Limb (tissue), 2 donors: ENCODE measurements at regions not wholly inside any gene's neighbourhood (a gene's known extent, or its start where the extent isn't known, plus 50 kb on each side); places are given as distances from the start of the nearest gene placed in this dataset.
"Not testable (repeated sequence)": the region's sequence is repeated elsewhere in the genome, so short reads cannot be mapped to it uniquely, and the experiment has no call there.

Source experiments
- DNase-seq, 2 donors: peaks; one replicate each; pipeline ENCODE4 v3.0.0-alpha.2; 2016; ENCODE audit errors: extremely low spot score in 2 of 2

DNA sequence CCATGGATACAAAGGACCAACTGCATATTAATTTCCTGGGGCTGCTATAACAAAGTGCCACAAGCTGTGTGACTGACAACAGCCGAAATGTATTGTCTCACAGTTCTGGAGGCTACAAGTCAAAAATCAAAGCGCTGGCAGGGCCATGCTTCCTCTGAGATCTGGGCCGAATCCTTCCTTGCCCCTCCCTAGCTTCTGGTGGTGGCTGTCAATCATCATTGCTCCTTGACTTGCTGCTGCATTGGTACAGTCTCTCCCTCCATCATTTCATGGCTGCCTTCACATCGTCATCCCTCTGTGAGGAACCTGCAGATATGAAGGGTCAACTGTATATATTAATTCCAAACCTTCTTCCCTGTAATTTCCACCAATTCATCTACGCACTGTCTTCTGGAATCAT, 118.3 kb downstream of the EXOC5 start:
- no peak for DNase-seq

DNA sequence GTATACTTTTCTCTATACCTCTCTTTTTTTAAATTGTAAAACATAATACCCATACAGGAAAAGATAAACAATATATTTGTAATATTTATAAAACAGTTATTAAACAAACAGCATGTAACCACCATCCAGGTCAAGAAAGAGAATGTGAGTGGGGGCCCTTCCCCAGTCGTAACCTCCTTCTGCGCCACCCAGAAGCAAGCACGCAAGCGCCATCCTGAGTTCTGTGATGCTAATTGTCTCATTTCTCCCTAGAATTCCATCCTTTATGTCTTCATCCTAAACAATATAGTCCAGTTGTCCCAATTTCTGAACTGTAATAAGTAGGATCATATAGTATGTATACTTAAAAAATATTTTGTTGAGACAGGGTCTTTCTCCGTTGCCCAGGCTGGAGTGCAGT, 129.5 kb downstream of the EXOC5 start:
- DNase-seq = no peak

- peak; percentile 42 to 53 for DNase-seq
These were observed 131.9 kb downstream of the EXOC5 start for GRCh38 chr14:57136669-57137328.

- not testable (repeated sequence) for DNase-seq
These were observed 140.9 kb downstream of the EXOC5 start for GRCh38 chr14:57127809-57128208.

- DNase-seq = no peak
These were observed 146.6 kb downstream of the EXOC5 start for GRCh38 chr14:57122129-57122528.

DNA sequence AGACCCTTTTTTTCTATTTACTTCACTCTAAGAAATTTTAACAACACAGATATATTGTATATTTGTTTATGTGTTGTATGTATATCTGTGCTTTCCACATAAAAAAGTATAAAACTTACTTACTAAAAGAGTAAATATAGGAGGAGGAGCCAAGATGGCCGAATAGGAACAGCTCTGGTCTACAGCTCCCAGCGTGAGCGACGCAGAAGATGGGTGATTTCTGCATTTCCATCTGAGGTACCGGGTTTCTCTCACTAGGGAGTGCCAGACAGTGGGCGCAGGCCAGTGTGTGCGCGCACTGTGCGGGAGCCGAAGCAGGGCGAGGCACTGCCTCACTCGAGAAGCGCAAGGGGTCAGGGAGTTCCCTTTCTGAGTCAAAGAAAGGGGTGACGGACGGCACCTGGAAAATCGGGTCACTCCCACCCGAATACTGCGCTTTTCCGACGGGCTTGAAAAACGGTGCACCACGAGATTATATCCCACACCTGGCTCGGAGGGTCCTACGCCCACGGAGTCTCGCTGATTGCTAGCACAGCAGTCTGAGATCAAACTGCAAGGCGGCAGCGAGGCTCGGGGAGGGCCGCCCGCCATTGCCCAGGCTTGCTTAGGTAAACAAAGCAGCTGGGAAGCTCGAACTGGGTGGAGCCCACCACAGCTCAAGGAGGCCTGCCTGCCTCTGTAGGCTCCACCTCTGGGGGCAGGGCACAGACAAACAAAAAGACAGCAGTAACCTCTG, 156.5 kb downstream of the EXOC5 start:
- not testable (repeated sequence) for DNase-seq

- DNase-seq = not testable (repeated sequence)
These were observed 158.3 kb downstream of the EXOC5 start for GRCh38 chr14:57110411-57110810.

DNA sequence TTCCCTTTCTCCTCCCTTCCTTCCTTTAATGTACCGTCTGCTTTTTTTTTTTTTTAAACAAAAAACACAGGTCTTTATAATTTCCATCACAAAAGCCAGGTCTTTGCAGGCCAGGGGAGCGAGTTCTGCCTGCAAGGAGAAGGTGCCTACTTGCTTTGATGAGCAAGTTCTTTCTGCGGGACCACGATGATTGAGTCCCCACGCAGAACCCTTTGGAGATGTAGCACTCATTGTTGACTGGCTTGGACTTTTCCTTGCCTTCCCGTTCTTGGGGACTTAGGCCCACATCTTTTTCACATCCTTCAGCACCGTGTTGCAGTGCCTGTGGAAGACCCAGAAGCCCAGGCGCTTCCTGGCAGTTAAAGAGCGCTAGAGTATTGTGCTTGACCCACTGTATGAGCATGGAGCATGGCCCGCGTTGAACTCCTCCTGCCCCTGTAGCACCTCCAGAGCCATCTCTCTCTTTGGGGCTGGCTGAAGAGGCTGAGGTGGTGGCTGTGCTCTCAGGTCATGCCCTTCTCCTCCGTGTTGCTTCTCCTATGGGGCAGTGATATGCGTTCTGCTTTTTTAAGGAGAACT, 177.6 kb downstream of the EXOC5 start:
- DNase-seq = no peak

- no peak for DNase-seq
These were observed 178.8 kb downstream of the EXOC5 start for GRCh38 chr14:57089901-57090300.

DNA sequence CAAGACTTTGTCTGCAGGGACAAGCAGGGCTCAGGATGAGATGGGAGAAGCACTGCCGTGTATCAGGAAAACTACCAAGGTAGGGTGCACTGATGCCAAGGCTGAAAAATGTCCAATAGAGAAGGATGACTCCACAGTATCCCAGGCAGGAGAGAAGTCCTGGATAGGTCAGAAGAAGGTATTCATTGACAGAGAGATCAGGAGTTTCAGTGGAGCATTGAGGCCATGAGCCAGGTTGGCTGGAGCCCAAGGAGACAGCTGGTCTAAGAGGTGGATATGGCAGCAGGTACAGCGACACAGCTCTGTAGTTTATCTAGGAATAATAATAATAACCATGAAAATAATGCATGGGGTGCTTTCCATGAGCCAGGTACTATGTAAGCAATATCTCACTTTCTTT, 180.9 kb downstream of the EXOC5 start:
- DNase-seq = no peak

DNA sequence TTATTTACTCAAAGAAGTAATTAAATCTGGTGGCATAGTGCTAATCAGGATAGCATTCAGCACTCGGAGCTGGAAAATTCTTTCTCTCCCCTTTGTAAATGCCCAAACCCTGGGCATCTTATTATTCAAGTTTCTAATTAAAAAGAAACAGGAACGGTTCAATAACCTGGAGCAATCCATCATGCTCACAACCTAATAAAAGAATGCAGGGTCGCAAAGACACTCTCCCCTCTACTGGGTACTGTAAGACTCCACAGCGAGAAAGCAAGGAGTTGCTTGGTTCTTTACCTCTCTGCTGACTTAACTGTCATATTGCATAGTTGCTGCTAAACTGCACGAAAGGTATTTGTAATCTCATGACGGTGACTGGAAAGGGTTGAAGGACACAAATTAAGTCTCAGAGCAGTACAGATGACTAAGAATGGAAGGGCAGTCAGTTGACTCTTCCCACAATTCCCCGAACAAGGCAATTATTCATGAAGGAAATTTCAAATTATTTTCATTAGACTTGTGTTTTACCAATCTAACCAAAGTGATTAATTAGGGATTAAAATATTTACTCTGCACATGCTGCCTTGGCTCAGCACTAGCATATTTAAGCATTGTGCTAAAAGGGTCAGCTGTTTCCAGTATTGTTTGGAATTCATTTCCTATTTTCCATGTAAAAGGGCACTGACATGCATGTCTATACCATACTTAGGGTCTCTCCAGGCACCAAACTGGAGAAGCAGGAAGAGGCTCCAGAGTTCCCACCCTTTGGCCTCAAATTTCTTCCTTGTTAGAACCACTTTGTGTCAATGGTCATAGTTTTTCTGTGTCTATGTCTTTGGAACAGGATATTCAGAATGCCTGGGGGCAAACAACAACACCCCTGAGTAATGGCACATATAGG, 182.2 kb downstream of the EXOC5 start:
- DNase-seq = no peak

DNA sequence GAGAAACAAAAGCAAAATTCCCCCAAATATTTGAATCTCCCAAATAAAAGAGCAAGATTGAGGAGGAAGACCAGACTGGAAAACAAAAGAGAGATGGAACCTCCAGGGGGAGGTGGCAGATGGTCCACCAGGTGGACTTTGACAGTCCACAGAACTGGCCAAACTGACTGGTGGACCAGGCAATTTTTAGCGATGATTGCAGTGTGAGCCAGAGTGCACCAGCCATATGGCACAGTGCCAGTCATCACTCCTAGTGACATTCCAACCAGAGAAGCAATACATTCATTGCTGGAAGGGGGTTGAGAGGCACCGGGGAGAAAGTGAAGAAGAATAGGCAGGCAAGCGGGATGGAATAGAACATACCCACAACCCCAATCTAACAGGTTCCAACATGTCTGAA, 182.9 kb downstream of the EXOC5 start:
- DNase-seq = no peak

- DNase-seq = no peak
These were observed 183.7 kb downstream of the EXOC5 start for GRCh38 chr14:57085043-57085442.

DNA sequence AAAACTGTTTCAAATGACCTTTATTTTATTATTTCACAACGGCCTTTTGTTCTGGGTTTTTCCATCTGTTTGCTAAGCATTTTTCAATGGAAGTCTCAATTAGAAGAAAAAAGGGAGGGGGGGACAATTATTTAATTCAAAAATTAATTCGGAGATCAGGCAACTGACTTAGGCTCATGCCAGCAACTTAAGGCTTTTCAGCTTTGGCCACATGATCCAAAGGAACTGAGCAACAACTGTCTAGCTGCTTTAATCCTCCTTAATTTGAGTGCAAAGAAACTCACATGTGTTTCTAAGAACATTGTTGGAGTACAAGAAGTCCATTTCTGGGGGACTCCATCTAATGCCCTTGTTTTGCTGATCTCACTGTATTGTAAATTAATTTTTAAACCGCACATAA, 188.0 kb downstream of the EXOC5 start:
- DNase-seq = no peak

- DNase-seq = no peak
These were observed 190.7 kb downstream of the EXOC5 start for GRCh38 chr14:57078054-57078453.

DNA sequence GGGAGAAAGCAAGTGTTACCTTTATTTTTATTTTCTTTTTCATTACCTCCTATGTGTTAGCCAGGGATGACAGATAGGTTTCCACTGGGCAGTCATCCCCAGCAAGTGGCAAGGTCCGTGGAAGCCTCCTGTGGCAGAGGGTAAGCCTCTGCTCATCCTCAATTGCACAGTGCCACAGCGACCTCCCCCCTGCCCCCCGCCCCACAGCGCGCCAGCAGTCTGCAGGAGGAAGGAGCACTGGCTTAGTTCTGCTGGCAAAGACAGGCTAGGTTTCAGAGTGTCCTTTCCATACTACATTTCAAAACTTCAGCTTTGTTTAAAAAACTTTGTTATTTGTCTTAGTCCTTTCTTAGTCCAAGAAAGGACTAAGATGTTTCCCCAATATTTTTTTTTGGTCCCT, 194.7 kb downstream of the EXOC5 start:
- DNase-seq = no peak

- no peak for DNase-seq
These were observed 197.1 kb downstream of the EXOC5 start for GRCh38 chr14:57071639-57072038.

DNA sequence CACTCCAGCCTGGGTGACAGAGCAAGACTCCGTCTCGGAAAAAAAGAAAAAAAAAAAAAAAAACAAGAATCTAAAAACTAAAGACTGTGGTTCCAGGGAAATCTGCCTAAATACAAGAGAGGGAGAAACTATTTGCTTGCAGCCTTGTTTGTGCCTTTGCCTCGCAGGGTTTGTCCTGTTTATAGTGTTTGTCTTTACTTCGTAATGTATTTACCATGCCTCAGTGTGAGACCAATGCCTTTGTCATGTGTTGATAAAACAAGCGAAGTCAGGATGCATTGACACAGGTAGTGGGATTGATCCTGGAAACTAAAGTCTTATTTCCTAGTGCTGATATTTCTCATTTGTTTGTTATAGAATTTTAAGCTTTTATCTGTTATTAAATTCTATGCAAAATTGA, 199.0 kb downstream of the EXOC5 start:
- no peak for DNase-seq

DNA sequence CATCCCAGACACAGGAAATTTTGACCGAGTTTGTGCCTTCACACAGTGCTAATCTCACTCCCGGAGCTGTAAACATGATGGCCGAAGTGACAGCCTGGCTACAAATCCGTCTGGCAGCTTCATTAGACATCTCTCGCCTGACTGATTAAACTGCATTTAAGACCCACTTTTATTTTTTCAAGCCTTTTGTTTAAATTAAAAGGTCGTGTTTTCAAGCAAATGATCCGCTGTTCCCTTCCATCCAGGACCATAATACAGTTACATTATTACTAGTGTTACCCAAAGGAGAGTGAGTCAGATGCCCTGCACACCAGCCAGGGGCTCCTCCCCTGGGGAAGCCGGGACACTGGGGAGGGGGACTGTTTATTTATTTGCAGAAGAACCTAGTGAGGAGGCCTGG, 200.2 kb downstream of the EXOC5 start:
- no peak for DNase-seq

DNA sequence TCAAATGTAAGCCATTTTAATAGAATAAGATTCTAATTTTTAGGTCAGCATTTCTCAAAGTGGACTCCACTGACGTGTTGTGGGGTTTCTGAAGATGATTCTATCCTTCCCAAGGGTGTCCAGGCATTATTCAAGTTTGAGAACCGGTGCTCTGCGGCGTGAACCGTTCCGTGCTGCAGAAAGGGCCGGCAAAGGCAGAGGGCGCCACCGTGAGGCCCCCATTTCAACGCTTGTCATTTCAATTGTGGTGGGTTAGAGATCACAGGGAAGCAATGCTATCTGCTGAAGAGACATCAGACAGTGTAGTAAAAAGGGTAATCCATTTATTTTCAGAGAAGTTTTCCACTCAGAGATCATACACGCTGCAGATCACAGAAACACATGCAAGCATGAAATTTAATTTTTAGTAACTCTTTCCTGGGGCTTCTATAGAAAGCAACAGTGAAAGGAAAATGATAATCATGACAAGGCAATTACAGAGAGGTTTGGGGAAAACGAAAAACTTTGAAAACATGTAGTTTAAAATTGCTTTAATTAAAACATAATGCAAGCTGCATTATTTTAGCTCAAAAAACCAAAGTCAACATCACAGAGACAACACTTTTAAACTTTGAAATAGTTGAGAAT, 201.7 kb downstream of the EXOC5 start:
- DNase-seq = peak; percentile 35 to 71

GRCh38 chr14:57066463-57066862, 202.2 kb downstream of the EXOC5 start:
- no peak for DNase-seq
